Vagina (tissue), 2 donors: ENCODE measurements at regions not wholly inside any gene's neighbourhood (a gene's known extent, or its start where the extent isn't known, plus 50 kb on each side); places are given as distances from the start of the nearest gene placed in this dataset.

Experiments used
- DNase-seq, 2 donors: peaks; one replicate each; pipeline ENCODE4 v3.0.0-alpha.2; 2017; ENCODE audit errors: extremely low spot score in 2 of 2
- H3K27ac ChIP-seq: fragments of 200-600 bp; sonication (generic); one replicate; pipeline ENCODE4 v1.5.1; 2019
- H3K27me3 ChIP-seq: fragments of 200-600 bp; sonication (generic); one replicate; pipeline ENCODE4 v1.5.1; 2019
- H3K36me3 ChIP-seq, 2 donors: fragments of 200-600 bp; sonication (generic); one replicate each; pipeline ENCODE4 v1.5.1; 2017 to 2019
- H3K4me1 ChIP-seq: fragments of 200-600 bp; sonication (generic); one replicate; pipeline ENCODE4 v1.5.1; 2019
- H3K4me3 ChIP-seq, 2 donors: fragments of 200-600 bp; sonication (generic); 1 replicate in 1 of 2; 2 replicates in 1 of 2; pipeline ENCODE4 v1.5.1; 2016 to 2019
- H3K9me3 ChIP-seq: fragments of 200-600 bp; sonication (generic); one replicate; pipeline ENCODE4 v1.5.1; 2019
- CTCF ChIP-seq, 3 experiments: fragments of 450-650 bp in 2 of 3; fragments of 200-600 bp in 1 of 3; sonication (generic) in 1 of 3; IDR thresholded peaks; one replicate each; pipeline ENCODE4 v1.5.1; 2017 to 2019; ENCODE audit warnings: antibody characterized with exemption in 3 of 3, mild to moderate bottlenecking in 2 of 3, moderate library complexity in 2 of 3
- POLR2A ChIP-seq, 2 donors: fragments of 450-650 bp; IDR thresholded peaks; one replicate each; pipeline ENCODE4 v1.6.1; 2017; ENCODE audit warnings: antibody characterized with exemption in 2 of 2, mild to moderate bottlenecking in 2 of 2, moderate library complexity in 2 of 2
- POLR2AphosphoS5 ChIP-seq, 2 donors: sonication (generic); formaldehyde crosslinking; IDR thresholded peaks; one replicate each; pipeline ENCODE4 v1.9.0; 2017; ENCODE audit warnings: antibody characterized with exemption in 2 of 2, mild to moderate bottlenecking in 2 of 2, low read depth in 1 of 2; ENCODE audit not compliant: insufficient read depth in 1 of 2
- intact Hi-C: fragments of 100-400 bp; cut with DNase I; formaldehyde crosslinking; loops from one replicate; pipeline ENCODE4 v1.15.1; 2023

GRCh38 chrX:122788216-122788615 lies 395.9 kb upstream of the GRIA3 start:
- TF ChIP-seq CTCF (IDR thresholded peaks at IDR 0.05) (no peak), POLR2A (IDR thresholded peaks at IDR 0.05) (no peak), POLR2AphosphoS5 (IDR thresholded peaks at IDR 0.05; ENCODE audit: insufficient read depth in 1 of 2, low read depth in 1 of 2) (no peak)
- intact Hi-C loops = no loop called here
- Histone ChIP-seq H3K27me3 (no peaks in the 10 kb centered on the region), H3K4me1 (no peaks in the 10 kb centered on the region), H3K27ac (no peak overlapping the region), H3K4me3 (no peak overlapping the region), H3K9me3 (no peaks in the 10 kb centered on the region), H3K36me3 (no peaks in the 10 kb centered on the region)
- no peak for DNase-seq

- H3K4me3 ChIP-seq = no peak overlapping the region
- H3K4me1 ChIP-seq = no peaks in the 10 kb centered on the region
- no peak overlapping the region for H3K27ac ChIP-seq
- no peaks in the 10 kb centered on the region for H3K27me3 ChIP-seq
- DNase-seq = no peak
- H3K36me3 ChIP-seq = no peaks in the 10 kb centered on the region
- TF ChIP-seq POLR2AphosphoS5 (IDR thresholded peaks at IDR 0.05; ENCODE audit: insufficient read depth in 1 of 2, low read depth in 1 of 2) (no peak), CTCF (IDR thresholded peaks at IDR 0.05) (no peak), POLR2A (IDR thresholded peaks at IDR 0.05) (no peak)
- intact Hi-C loops = no loop called here
- no peaks in the 10 kb centered on the region for H3K9me3 ChIP-seq
These were observed 393.5 kb upstream of the GRIA3 start for GRCh38 chrX:122790376-122791095.

- DNase-seq = no peak
- TF ChIP-seq CTCF (IDR thresholded peaks at IDR 0.05) = no peak
- TF ChIP-seq POLR2A (IDR thresholded peaks at IDR 0.05) = no peak
- no peak for TF ChIP-seq POLR2AphosphoS5 (IDR thresholded peaks at IDR 0.05; ENCODE audit: insufficient read depth in 1 of 2, low read depth in 1 of 2)
- intact Hi-C loops = no loop called here
- H3K4me1 ChIP-seq = no peaks in the 10 kb centered on the region
- H3K36me3 ChIP-seq = no peaks in the 10 kb centered on the region
- H3K4me3 ChIP-seq = no peak overlapping the region
- no peak overlapping the region for H3K27ac ChIP-seq
- no peaks in the 10 kb centered on the region for H3K9me3 ChIP-seq
- H3K27me3 ChIP-seq = no peaks in the 10 kb centered on the region
These were observed 370.2 kb upstream of the GRIA3 start for GRCh38 chrX:122813876-122814275.

- H3K36me3 ChIP-seq = no peaks in the 10 kb centered on the region
- H3K27ac ChIP-seq = no peak overlapping the region
- H3K9me3 ChIP-seq = no peaks in the 10 kb centered on the region
- TF ChIP-seq CTCF (IDR thresholded peaks at IDR 0.05) = no peak
- no peak for TF ChIP-seq POLR2AphosphoS5 (IDR thresholded peaks at IDR 0.05; ENCODE audit: insufficient read depth in 1 of 2, low read depth in 1 of 2)
- TF ChIP-seq POLR2A (IDR thresholded peaks at IDR 0.05) = no peak
- H3K4me3 ChIP-seq = no peak overlapping the region
- no peaks in the 10 kb centered on the region for H3K27me3 ChIP-seq
- DNase-seq = no peak
- intact Hi-C loops = no loop called here
- no peaks in the 10 kb centered on the region for H3K4me1 ChIP-seq
These were observed 367.8 kb upstream of the GRIA3 start for GRCh38 chrX:122816288-122816687.

- Histone ChIP-seq H3K27me3 (no peaks in the 10 kb centered on the region), H3K4me3 (no peak overlapping the region), H3K27ac (no peak overlapping the region), H3K9me3 (no peaks in the 10 kb centered on the region), H3K36me3 (no peaks in the 10 kb centered on the region), H3K4me1 (no peaks in the 10 kb centered on the region)
- DNase-seq = no peak
- intact Hi-C loops = no loop called here
- TF ChIP-seq CTCF (IDR thresholded peaks at IDR 0.05) = no peak
- TF ChIP-seq POLR2AphosphoS5 (IDR thresholded peaks at IDR 0.05; ENCODE audit: insufficient read depth in 1 of 2, low read depth in 1 of 2) = no peak
- no peak for TF ChIP-seq POLR2A (IDR thresholded peaks at IDR 0.05)
These were observed 366.6 kb upstream of the GRIA3 start for GRCh38 chrX:122817321-122817955.
